DND-41 (cell line): ENCODE measurements at regions not wholly inside any gene's neighbourhood (a gene's known extent, or its start where the extent isn't known, plus 50 kb on each side); places are given as distances from the start of the nearest gene placed in this dataset.

Source experiments
- EZH2 ChIP-seq: IDR thresholded peaks from 3 replicates; pipeline ENCODE4 v1.6.1; 2012; ENCODE audit warnings: borderline replicate concordance, low read depth, mild to moderate bottlenecking, moderate library complexity, low read length, inconsistent platforms; ENCODE audit not compliant: severe bottlenecking
- TF ChIP-seq, protein P1 (sequence below): IDR thresholded peaks from 2 replicates; pipeline ENCODE4 v1.5.1; 2012; ENCODE audit warnings: borderline replicate concordance, low read length, moderate library complexity, mild to moderate bottlenecking; ENCODE audit not compliant: poor library complexity, severe bottlenecking; ENCODE audit errors: extremely low read depth

DNA sequence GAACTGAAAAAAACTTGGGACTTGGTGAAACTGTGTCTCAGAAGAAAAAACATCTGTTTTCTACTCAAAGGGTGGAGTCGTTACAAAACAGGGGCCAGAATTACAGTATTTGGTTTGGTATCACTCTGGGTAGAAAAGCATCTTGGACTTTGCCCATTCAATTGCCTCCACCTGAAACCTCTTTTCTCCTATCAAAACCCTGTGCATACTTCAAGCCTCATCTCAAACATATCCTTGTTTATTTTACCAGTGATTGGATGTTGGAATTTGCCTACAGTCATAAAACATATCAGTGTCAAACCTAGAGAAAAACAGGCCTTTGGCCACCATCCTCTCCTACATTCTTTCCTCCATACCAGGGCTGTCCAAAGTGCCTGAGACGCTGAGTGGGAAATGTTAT lies 281.5 kb downstream of the PLPP3 start:
- TF ChIP-seq, protein P1, sequence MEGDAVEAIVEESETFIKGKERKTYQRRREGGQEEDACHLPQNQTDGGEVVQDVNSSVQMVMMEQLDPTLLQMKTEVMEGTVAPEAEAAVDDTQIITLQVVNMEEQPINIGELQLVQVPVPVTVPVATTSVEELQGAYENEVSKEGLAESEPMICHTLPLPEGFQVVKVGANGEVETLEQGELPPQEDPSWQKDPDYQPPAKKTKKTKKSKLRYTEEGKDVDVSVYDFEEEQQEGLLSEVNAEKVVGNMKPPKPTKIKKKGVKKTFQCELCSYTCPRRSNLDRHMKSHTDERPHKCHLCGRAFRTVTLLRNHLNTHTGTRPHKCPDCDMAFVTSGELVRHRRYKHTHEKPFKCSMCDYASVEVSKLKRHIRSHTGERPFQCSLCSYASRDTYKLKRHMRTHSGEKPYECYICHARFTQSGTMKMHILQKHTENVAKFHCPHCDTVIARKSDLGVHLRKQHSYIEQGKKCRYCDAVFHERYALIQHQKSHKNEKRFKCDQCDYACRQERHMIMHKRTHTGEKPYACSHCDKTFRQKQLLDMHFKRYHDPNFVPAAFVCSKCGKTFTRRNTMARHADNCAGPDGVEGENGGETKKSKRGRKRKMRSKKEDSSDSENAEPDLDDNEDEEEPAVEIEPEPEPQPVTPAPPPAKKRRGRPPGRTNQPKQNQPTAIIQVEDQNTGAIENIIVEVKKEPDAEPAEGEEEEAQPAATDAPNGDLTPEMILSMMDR = no peak
- no peak for TF ChIP-seq EZH2
